ENCODE measurements at regions not wholly inside any gene's neighbourhood (a gene's known extent, or its start where the extent isn't known, plus 50 kb on each side); places are given as distances from the start of the nearest gene placed in this dataset.

GRCh38 chr6:145309842-145310535, 425.3 kb downstream of the EPM2A start:
- TF ChIP-seq, protein P1, sequence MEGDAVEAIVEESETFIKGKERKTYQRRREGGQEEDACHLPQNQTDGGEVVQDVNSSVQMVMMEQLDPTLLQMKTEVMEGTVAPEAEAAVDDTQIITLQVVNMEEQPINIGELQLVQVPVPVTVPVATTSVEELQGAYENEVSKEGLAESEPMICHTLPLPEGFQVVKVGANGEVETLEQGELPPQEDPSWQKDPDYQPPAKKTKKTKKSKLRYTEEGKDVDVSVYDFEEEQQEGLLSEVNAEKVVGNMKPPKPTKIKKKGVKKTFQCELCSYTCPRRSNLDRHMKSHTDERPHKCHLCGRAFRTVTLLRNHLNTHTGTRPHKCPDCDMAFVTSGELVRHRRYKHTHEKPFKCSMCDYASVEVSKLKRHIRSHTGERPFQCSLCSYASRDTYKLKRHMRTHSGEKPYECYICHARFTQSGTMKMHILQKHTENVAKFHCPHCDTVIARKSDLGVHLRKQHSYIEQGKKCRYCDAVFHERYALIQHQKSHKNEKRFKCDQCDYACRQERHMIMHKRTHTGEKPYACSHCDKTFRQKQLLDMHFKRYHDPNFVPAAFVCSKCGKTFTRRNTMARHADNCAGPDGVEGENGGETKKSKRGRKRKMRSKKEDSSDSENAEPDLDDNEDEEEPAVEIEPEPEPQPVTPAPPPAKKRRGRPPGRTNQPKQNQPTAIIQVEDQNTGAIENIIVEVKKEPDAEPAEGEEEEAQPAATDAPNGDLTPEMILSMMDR (IDR thresholded peaks at IDR 0.05), result no peak
- TF ChIP-seq EP300 (IDR thresholded peaks at IDR 0.05) (no peak), POLR2AphosphoS5 (IDR thresholded peaks at IDR 0.05) (no peak), POLR2A (IDR thresholded peaks at IDR 0.05) (no peak)

Measured in suprapubic skin (tissue), 4 donors.